NCI-H2171 treated with DMSO at 0.1 percent for 48 hours (cell line): ENCODE measurements at regions not wholly inside any gene's neighbourhood (a gene's known extent, or its start where the extent isn't known, plus 50 kb on each side); places are given as distances from the start of the nearest gene placed in this dataset.

Source experiments
- DNase-seq: peaks from one replicate; lab custom pipeline; 2025; lab: John Stamatoyannopoulos, UW

DNA sequence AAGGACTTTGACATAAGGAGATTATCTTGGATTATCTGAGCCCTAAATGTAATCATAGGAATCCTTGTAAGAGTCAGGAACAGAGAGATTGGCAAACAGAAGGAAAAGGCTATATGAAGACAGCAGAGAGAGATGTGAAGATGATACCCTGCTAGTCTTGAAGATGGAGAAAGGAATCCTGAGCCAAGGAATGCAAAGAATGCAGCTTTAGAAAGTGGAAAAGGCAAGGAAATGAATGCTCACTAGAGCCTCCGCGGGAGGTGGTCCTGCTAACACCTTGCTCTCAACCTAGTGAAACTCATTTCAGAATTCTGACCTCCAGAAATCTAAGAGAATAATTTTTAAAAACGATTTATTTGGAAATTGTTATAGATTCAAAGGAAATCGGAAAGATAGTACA is 117.1 kb downstream of the TBXT start:
- no peak for DNase-seq

DNA sequence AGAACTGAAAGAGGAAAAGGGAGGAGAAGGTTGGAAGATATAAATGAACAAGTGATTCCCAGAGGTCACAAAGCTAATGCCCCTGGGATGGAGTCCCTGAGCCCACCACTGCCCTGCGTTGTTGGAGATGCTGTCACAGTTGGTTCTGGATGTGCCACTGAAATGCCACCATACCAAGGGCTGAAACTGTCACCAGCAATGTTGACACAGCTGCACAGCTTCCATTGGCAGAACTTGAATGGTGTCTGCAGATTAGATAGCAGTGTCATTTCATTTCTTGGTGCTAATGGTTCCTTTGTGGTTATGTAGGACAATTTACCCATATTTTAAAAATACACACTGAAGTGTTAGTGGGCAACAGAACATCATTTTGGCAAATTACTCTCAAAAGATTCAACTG is 120.7 kb downstream of the TBXT start:
- no peak for DNase-seq

DNA sequence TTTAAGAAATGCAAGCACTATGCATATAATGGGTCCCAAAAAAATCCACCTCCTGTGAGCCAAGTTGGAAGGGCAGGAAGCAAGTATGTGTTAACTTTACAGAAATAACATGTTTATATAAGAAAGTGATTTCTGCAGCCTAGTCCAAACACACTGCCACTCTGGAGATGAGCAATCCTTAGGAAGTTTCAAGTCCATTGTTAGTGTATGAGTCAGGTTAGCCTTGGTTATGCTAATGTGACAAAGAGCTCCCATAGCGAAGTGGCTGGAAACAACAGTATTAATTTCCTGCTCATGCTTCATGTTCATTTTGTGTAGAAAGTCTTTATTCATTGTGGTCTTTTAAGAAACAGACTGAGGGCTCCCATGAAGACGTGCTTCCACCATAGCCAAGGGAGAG is 121.4 kb downstream of the TBXT start:
- DNase-seq: no peak

DNA sequence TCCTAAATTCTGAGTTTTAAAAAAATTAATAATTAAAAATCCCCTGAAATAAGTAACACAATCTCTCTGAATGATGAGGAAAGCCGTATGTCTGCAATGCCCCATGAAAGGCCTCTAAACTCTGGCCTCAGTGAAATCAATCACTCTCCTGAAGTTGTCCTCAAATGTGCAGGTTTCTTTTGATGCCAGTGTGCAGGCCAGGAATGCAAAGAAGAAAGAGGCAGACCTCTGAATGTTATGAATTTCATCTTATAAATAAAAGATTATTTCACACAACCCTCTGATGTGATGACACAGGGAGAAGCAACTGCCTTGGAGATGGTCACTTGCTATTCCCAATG is 121.8 kb downstream of the TBXT start:
- no peak for DNase-seq

DNA sequence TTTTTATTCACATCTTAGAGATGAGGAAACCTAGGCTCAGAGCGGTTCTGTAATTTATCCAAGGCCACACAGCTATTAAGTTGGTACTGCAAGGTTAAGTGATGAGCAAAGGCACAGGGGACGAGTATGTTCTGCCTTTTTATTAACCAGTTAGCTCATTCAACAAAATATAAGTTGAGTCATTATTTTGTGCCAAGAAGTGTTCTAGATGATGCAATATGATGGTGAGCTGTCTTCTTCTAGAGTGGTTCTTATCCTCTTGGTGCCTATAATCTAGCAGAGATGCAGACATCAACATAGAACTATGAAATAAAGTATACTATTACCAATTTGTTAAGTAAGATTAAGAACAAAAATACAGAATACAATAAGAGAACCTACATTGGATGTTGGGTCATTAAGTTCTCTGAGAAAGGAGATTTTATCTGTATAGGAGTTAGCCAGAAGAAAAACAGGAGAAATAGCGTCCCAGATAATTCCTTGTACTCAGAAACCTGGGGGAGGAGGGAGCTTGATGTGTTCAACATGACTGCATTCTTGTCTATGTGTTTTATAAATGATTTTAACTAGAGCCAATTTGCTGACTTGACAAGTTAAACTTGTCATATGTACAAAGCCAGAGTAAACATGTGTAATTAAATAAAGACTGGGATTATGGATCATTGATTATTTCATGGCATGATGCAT is 122.3 kb downstream of the TBXT start:
- no peak for DNase-seq

DNA sequence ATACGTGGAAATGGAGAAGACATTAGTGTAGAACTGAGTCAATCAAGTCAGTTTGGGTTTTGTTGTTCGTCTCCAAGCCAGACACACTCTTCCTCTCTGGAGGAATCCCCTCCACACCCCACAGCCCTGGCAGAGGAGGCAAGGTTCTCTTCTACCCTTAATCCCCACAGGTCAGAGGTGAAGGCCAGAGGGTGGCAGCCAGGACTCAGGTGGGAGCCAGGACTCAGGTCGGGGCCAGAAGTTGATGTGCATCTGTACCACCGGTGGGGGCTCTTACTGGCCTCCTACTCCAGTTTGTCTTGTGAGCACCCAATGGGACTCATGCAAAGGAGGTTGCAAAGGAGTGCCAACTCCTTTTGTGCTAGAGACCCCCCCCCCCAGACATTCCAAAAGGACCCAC is 126.4 kb downstream of the TBXT start:
- no peak for DNase-seq

DNA sequence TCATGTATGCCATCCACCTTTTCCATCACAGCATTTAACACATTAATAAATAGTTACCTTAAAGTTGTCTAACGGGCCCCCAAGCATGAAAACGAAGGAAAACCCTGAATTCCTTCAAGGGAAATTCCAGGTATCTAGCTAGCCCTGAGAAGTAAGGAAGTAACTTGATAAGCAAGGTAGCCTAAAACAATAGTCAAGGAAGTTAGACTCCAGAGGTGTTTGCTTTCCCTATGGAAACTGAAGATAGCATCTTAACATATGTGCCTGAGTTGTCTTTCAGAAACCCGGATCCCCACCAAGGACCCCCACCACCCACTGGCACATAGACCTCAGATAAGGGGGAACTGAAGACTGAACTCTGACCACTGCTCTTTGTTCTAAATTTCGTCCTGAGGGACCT is 127.4 kb downstream of the TBXT start:
- DNase-seq: no peak

DNA sequence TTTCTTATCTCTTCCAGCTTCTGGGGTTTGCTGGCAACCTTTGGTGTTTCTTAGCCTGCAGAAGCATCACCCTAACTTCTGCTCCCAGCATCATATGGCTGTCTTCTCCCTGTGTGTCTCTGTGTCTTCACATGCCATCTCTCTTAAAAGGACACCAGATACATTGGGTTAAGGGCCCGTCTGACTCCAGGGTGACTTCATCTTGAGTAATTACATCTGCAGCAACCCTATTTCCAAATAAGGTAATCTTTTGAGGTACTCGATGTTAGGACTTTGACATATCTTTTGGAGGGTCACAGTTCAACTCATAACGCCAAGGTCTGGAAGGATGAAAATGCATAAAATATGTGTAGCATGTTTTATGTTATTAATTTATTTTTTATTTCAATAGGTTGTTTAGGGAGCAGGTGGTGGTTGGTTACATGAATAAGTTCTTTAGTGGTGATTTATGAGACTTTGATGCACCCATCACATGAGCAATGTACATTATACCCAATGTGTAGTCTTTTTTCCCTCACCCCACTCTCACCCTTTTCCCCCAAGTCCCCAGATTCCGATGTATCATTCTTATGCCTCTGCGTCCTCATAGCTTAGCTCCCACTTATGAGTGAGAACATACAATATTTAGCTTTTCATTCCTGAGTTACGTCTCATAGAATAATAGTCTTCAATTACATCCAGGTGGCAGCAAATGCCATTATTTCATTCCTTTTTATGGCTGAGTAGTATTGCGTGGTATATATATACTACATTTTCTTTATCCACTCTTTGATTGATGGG is 131.1 kb downstream of the TBXT start:
- DNase-seq: no peak

DNA sequence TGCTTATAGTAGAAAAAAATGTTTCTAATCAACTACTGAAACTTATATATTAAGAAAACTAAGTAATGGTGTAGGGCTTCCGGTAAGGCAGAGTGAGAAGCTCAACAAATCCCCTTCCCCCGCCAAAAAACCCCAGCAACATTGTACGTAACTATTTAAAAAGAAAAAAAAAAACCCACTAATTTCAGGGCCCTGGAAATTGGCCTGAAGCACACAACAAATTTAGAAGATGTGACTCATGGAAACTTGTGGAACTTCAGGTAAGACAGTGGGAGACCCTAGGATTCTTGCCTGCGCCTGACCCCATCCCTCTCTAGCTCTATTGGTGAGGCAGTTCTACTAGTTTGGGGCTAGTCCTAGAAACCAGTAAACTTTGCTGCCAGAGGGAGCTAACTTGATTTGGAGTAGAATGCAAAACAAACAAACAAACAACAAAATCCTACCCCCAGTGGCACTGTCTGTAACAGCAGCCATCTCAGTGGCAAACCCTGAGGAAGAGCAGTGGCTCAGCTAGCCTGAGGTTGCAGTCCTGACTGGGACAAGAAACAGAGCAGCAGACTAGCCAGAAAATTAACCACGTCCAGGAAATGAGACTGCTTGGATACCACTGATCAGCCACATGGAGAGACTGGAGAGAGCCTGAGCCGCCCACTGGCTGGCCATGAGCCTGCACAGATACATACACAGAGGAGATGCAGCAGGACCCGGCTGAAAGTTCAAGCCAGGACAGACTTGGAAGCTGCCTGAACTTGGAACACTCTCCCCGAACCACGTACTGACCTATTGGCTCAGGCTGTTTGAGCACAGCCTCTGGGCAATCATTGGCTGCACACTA is 135.1 kb downstream of the TBXT start:
- DNase-seq: no peak

DNA sequence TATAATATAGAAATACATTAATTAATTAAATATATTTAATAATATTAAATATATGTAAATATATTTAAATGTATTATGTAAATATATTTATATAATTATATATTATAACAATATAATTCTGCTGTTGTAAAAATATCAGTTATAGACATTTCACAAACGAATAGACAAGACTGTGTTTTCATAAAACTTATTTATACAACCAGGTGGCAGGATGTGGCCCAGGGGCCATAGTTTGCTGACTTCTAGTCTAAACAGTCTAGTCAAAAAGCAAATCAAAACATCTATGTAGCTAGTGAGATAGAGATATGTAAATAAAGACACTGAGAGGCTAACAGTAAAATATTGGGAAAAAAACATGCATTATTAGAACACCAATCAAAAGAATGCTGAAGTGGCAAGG is 136.4 kb downstream of the TBXT start:
- DNase-seq: no peak

DNA sequence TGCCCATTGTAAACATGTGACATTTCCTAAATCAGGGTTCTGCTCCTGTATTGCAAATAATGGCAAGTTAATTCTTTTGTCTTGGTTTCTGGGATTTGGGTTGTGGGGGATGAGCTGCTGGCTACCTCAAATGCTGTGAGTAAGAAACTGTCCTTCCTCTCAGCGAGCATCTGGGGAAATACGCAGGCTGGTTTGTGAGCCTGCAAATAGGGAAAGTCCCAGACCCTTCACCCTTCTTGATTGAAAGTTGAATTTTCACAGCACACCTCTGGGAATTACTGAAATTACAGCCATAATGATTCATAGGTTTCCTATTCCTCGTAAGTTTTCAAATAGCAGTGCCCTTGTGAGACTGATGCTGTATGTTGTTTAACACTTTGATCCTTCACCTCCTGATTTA is 138.1 kb downstream of the TBXT start:
- no peak for DNase-seq

DNA sequence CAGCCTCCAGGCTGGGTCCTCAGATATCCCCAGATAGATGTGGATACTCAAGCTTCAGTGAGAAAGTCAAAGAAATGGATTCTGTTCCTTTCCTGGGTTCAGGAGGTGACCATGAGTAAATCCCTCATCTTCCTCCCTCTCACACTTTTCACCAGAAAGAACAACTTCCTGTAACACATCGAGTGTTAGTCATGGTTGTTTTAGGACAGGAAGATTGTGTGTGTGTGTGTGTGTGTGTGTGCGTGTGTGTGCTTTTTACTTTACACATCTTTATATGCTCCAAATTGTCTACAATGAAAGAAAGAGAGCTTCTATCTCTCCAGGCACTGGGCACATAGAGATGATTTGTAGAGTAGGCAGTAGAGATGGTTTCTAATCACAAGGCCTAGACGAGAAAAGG is 139.9 kb downstream of the TBXT start:
- DNase-seq: no peak

DNA sequence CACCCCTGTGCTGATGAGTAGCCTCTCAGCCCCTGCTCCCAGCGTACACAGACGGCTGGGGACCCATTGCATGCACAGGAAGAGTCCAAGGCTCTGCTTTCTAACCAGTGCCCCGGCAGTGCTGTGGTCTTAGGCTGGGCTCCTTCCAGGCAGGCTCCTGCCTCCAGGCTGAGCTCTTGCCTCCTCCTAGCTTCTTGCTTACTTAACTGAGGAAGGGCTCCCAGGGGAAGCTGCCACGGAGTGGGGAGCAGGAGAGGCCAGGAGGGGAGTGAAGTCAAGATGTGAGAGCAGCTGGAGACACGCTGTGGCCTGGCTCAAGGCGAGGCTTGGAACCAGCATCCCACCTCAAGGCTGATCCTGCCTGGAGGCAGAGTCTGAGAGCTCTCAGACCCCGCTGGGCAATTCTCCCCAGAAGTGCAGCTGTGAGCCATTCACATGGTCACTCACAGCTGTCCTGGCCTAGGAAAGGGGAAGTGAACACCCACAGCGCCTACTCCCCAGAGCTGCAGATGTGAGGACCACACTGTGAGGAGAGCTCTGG is 141.0 kb downstream of the TBXT start:
- DNase-seq: no peak

DNA sequence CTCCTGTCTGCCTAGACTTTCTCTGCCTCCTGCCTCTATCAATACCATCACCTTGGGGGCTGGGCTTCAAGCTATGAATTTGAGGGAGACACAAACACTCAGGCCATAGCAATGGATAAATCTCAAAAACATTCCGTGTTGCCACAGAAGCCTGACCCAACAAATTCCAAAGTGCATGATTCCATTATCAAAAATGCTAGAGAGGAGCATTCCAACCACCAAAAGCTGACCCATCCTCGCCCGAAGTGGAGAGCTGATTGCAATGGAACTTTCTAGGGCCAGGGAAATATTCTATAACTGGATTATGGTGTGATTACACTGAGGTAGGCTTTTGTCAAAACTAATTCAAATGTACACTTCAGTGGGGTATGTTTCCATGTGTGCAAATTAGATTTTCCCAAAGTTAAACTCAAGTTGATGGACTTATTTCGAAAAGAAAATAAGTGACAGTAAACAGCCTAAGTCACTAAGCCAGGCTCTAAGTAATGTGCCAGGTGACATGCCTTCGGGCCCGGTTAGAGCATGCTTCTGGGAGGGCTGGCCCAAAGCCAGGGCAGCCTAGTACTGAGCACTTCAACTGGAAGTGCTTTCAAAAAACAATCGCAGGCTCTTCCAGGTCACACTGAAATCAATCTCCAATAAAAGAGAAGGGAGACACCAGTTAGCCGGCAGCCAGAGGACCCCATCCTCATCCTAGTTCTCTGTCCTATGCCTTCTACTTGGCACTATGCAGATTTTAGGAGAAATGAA is 142.3 kb downstream of the TBXT start:
- DNase-seq: no peak

DNA sequence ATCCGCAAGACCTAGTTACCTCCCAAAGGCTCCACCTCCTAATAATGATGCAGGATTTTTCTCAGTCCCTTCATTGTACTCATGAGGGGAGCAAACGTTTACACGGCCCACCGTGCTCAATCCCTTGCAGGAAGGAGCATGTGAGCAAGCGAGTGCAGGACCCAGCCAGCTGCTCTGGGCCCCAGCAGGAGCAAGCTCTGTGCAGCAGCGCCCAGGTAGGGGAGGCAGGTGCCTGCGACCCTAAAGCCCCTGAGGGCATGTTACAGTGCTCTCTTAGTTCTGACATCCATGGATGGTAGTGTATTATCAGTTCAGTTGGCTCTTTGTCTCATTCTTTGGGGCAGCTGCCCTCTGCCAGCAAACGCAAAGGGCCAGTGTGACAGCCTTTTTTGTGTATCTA is 143.4 kb downstream of the TBXT start:
- DNase-seq: no peak

DNA sequence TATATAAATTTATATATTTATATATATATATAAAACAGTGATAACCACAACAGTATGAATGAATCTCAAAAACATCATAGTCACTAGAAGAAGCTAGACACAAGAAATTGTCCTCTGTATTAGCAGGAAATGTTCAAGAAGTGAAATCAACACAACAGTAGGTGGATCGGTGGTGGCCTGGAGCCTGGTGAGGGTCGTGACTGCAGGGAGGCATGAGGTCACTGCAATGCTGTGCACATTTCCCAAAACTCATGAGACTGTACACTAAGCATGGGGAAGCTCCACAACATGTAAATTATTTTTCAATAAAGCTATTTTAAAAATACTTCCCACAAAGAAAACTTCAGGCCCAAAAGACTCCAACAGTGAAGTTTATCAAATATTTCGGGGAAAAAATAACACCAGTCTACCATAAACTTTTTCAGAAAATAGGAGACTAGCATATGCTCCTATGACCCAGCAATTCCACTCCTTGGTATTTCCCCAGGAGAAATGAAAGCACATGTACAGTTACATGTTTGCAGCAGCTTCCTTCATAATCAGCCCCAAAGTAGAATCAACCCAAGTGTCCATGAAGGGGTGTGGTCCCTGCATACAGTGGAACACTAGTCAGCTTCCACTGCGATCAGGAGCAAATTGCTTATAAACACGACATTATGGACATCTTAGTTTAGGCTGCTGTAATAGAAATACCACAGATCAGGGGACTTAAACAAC is 144.2 kb downstream of the TBXT start:
- DNase-seq: no peak

DNA sequence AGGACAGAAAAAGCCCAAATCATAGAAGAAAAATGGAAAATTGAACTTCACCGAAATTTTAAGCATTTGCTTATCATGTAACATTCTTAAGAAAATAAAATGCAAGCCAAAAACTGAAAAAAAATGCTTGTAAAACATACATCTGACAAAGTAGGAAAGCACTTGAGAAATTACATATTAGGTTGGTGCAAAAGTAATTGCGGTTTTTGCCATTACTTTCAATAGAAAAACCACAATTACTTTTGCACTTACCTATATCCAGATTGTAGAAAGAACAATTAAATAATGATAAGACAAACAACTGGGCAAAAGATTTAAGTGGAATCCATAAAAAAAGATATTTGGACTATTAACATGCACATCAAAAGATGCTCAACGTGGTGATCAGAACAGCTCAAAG is 146.2 kb downstream of the TBXT start:
- no peak for DNase-seq

DNA sequence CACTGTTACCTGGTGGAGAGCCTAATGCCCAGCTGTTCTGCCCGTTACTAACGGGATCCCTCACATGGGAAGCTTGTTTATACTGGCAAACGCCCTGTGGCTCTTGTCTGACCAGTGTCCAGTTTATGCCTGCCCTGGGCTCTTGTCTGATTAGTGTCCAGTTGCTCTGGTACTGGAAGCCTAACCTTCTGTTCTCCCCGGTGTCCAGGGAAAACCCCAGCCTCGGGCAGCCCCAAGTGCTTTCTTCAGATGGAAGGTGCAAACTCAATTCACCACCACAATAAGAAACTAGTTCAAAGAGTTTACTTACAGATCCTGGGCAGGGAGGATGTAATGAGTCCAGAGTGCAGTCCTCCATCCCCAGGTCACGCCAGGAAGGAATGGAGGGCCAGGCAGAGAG is 148.4 kb downstream of the TBXT start:
- no peak for DNase-seq

DNA sequence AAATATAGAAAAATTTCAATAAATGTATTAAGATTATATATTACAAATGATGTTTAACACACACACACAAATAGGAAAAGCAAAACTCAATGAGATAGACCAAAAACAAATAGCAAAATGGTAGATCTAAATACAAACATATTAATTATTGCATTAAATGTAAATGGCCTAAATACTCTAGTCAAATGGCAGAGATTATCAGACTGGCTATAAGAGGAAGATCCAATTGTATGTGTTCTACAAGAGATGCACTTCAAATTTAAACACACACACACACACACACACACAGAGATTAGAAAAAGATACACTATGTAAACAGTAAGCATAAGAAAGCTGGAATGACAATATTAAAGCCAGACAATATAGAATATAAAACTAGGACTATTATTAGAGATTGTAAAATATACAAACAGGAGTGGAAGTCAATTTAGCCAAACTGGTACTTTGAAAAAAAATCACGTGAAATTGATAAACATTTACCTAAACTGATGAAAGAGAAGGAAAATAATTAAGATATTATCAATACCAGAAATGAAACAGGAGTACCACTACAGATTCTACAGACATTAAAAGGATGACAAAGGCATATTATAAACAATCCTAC is 150.5 kb downstream of the TBXT start:
- no peak for DNase-seq

DNA sequence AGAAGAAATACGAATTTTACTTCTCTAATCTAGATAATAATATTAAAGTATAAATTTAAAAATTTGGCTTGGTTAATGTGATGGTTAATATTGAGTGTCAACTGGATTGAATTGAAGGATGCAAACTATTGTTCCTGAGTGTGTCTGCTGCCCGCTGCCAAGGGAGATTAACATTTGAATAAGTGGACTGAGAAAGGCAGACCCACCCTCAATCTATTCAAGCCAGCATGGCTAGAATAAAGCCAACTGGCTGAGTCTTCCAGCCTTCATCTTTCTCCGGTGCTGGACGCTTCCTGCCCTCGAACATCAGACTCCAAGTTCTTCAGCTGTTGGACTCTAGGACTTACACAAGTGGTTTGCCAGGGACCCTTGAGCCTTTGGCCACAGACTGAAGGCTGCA is 152.7 kb downstream of the TBXT start:
- no peak for DNase-seq
